GM12878 (cell line): ENCODE measurements at regions not wholly inside any gene's neighbourhood (a gene's known extent, or its start where the extent isn't known, plus 50 kb on each side); places are given as distances from the start of the nearest gene placed in this dataset.

Experiments
- ATF3 ChIP-seq: IDR thresholded peaks from 2 replicates; pipeline ENCODE4 v1.6.1; 2011; ENCODE audit warnings: low read depth, mild to moderate bottlenecking, low read length, moderate library complexity, borderline replicate concordance; ENCODE audit errors: extremely low read depth
- CBX5 ChIP-seq: sonication (generic); IDR thresholded peaks from 2 replicates; pipeline ENCODE4 v1.6.1; 2016; ENCODE audit warnings: low read depth, moderate library complexity, mild to moderate bottlenecking, inconsistent platforms
- KAT2A ChIP-seq: conservative IDR thresholded peaks from 2 replicates; pipeline ENCODE4 v1.6.1; 2011; ENCODE audit warnings: low read depth, low read length; ENCODE audit not compliant: control insufficient read depth
- NBN ChIP-seq: fragments of 450-650 bp; IDR thresholded peaks from 2 replicates; pipeline ENCODE4 v1.6.1; 2016
- NFIC ChIP-seq: IDR thresholded peaks from 2 replicates; pipeline ENCODE4 v1.6.1; 2012; ENCODE audit warnings: low read depth, mild to moderate bottlenecking, inconsistent platforms, low read length, moderate library complexity
- PAX8 ChIP-seq: fragments of 450-650 bp; IDR thresholded peaks from 2 replicates; pipeline ENCODE4 v1.6.1; 2017; ENCODE audit warnings: mild to moderate bottlenecking, moderate library complexity
- SIX5 ChIP-seq: IDR thresholded peaks from 2 replicates; pipeline ENCODE4 v1.6.1; 2011; ENCODE audit warnings: mild to moderate bottlenecking, low read depth, low read length, moderate library complexity; ENCODE audit not compliant: severe bottlenecking
- ZNF384 ChIP-seq: IDR thresholded peaks from 2 replicates; pipeline ENCODE4 v1.6.1; 2012; ENCODE audit warnings: low read depth, mild to moderate bottlenecking, low read length, improper control_type of control experiment, borderline replicate concordance
- ZNF687 ChIP-seq: fragments of 450-650 bp; IDR thresholded peaks from 2 replicates; pipeline ENCODE4 v1.6.1; 2017; ENCODE audit warnings: mild to moderate bottlenecking, moderate library complexity
- ZZZ3 ChIP-seq: IDR thresholded peaks from 2 replicates; pipeline ENCODE4 v1.6.1; 2011; ENCODE audit warnings: low read depth; ENCODE audit not compliant: control insufficient read depth, insufficient read length

- TF ChIP-seq ZNF687: no peak
- no peak for TF ChIP-seq PAX8
- no peak for TF ChIP-seq NBN
- no peak for TF ChIP-seq ZNF384
- no peak for TF ChIP-seq ZZZ3
- TF ChIP-seq CBX5: no peak
- TF ChIP-seq NFIC: no peak
- no peak for TF ChIP-seq KAT2A
- TF ChIP-seq SIX5: no peak
- TF ChIP-seq ATF3: no peak
Observed at GRCh38 chrX:153238361-153238760, 59.3 kb downstream of the MAGEA1 start (continued).
